Myocyte (in vitro differentiated cells): ENCODE measurements at regions not wholly inside any gene's neighbourhood (a gene's known extent, or its start where the extent isn't known, plus 50 kb on each side); places are given as distances from the start of the nearest gene placed in this dataset.
"Not testable (repeated sequence)": the region's sequence is repeated elsewhere in the genome, so short reads cannot be mapped to it uniquely, and the experiment has no call there.

Experiments used
- DNase-seq: peaks from one replicate; pipeline ENCODE4 v3.0.0-alpha.2; 2012; ENCODE audit warnings: low read depth

- DNase-seq, result no peak
These were observed 400.9 kb upstream of the ATP11B start for GRCh38 chr3:182392182-182392937.

GRCh38 chr3:182393151-182393550 is 400.2 kb upstream of the ATP11B start:
- DNase-seq, result no peak

GRCh38 chr3:182393830-182394367 is 399.4 kb upstream of the ATP11B start:
- DNase-seq, result no peak

- DNase-seq, result no peak
These were observed 396.1 kb upstream of the ATP11B start for GRCh38 chr3:182397164-182397563.

- no peak for DNase-seq
These were observed 393.1 kb upstream of the ATP11B start for GRCh38 chr3:182399978-182400737.

- no peak for DNase-seq
These were observed 392.5 kb upstream of the ATP11B start for GRCh38 chr3:182400838-182401237.

GRCh38 chr3:182404031-182404430 is 389.3 kb upstream of the ATP11B start:
- DNase-seq, result no peak

- DNase-seq, result no peak
These were observed 387.5 kb upstream of the ATP11B start for GRCh38 chr3:182405759-182406158.

GRCh38 chr3:182406786-182407185 is 386.5 kb upstream of the ATP11B start:
- no peak for DNase-seq

- DNase-seq, result no peak
These were observed 383.3 kb upstream of the ATP11B start for GRCh38 chr3:182410051-182410450.

GRCh38 chr3:182412066-182412465 is 381.2 kb upstream of the ATP11B start:
- no peak for DNase-seq

GRCh38 chr3:182413061-182413460 is 380.2 kb upstream of the ATP11B start:
- no peak for DNase-seq

GRCh38 chr3:182413682-182414081 is 379.6 kb upstream of the ATP11B start:
- DNase-seq, result no peak

- peak; percentile 21 for DNase-seq
These were observed 378.7 kb upstream of the ATP11B start for GRCh38 chr3:182414586-182414985.

GRCh38 chr3:182420741-182421140 is 372.6 kb upstream of the ATP11B start:
- DNase-seq, result peak; percentile 72

- no peak for DNase-seq
These were observed 369.3 kb upstream of the ATP11B start for GRCh38 chr3:182424006-182424405.

GRCh38 chr3:182425926-182426718 is 367.2 kb upstream of the ATP11B start:
- DNase-seq, result not testable (repeated sequence)

- not testable (repeated sequence) for DNase-seq
These were observed 361.3 kb upstream of the ATP11B start for GRCh38 chr3:182431972-182432371.

- DNase-seq, result no peak
These were observed 357.4 kb upstream of the ATP11B start for GRCh38 chr3:182435860-182436259.

GRCh38 chr3:182436547-182436946 is 356.8 kb upstream of the ATP11B start:
- no peak for DNase-seq

- no peak for DNase-seq
These were observed 354.9 kb upstream of the ATP11B start for GRCh38 chr3:182438398-182438797.

- DNase-seq, result no peak
These were observed 353.2 kb upstream of the ATP11B start for GRCh38 chr3:182440101-182440500.
